HT1080 (cell line): ENCODE measurements at regions not wholly inside any gene's neighbourhood (a gene's known extent, or its start where the extent isn't known, plus 50 kb on each side); places are given as distances from the start of the nearest gene placed in this dataset.

Source experiments
- DNase-seq: peaks from one replicate; pipeline ENCODE4 v3.0.0-alpha.2; 2015; ENCODE audit warnings: low read depth

GRCh38 chr7:42319631-42320030 is 82.6 kb upstream of the GLI3 start:
- DNase-seq: no peak

DNA sequence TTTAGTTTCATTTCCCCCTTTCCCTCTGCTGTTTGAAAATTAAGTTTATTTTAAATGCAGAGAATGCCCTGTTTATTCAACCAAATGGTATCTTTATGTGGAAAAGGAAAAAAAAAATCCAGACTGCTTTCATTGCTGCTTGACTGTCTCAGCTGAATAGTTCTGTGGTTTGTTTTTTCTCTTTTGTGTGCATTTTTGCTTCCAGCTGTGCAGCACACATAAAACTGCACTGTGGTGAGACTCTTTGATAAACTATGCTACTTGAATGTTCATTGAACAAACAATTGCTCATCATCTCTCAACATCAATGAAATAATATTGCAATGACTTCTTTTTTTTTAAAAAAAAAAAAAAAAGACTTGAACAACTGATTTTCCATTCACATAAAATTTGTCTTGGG is 78.6 kb upstream of the GLI3 start:
- DNase-seq: peak; percentile 65

DNA sequence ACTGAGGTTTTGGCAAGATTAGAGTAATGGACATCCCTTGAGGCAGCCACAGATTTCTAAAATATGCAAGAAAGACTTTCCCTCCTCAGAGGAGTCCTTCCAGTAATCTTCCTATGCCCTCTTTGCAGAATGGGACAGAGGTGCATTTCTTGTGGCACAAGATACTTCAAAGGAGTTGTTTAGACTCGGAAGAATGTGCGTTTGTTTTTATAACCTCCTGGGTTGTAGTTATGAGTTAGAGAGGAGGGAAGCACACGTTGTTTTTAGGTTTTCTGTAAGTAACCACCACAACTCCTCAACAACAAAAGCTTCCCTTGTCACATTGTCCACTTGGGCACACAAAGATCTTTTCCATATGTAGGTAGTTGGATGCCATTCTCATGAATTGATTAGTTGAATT is 78.1 kb upstream of the GLI3 start:
- DNase-seq: peak; percentile 20

DNA sequence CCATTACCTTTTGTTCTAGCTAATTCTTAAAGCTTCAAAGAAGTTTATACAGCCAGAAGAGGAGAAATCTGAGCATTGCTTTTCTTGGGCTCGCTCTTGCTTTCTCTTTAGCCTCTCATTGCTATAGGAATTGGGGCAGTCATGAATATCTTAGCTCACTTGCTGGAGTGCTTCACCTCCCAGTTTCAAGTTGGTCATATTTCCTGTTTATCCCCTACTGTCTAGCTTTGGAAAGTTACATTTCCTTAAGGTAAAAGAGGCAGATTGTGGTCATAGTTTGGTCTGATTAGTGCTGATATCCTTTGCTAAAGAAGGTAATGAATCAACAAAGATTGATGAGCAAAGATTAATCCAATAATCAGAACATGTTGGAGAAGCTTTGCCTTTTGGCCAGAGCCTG is 77.7 kb upstream of the GLI3 start:
- peak; percentile 38 for DNase-seq

GRCh38 chr7:42311195-42311594 is 74.2 kb upstream of the GLI3 start:
- DNase-seq: no peak

DNA sequence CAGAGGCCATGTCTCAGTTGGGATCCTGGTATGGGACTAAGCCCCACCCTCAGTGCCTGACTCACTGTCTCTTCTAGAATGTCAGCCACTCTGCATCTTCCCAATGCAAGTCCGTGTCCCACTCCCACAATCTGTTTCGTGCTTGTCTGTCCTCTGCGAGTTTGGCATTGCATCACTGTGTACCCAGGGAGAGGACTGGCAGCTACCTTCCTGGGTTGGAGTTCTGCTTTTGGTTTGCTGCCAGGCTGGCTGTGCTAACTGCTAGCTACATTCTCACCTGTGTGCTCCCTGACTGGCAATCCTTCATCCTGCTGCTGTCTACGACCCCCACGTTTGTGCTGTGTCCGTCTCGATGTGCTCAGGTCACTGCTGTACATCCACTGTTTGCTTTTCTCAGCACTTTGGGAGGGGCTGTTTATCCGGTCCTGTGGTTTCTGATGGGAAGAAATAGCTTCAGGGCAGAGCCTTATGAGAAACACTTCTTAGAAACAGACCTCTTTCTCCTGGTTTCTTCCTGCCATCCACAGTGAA is 56.0 kb upstream of the GLI3 start:
- peak; percentile 26 for DNase-seq

DNA sequence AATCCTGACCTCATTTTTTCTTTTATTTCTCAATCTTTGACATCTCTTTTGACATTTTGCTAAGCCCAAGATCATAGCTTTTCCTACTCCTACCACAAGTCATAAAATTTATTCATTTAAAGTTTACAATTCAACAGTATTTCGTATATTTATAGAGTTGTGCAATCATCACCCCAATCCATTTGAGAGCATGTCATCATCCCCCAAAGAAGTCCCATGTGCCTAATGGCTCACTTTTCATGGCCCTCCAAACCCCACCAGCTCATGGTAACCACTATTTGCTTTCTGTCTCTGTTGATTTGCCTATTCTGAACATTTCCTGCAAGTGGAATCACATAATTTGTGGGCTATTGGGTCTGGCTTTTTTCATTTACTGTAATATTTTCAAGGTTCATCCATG is 52.5 kb upstream of the GLI3 start:
- DNase-seq: no peak
